Loucy (cell line): ENCODE measurements at regions not wholly inside any gene's neighbourhood (a gene's known extent, or its start where the extent isn't known, plus 50 kb on each side); places are given as distances from the start of the nearest gene placed in this dataset.

Experiments used
- EZH2phosphoT487 ChIP-seq: fragments of 200-600 bp; IDR thresholded peaks from 2 replicates; pipeline ENCODE4 v1.6.1; 2018; ENCODE audit warnings: antibody characterized with exemption, mild to moderate bottlenecking, moderate library complexity, borderline replicate concordance
- TF ChIP-seq, protein P1 (sequence below): fragments of 200-600 bp; sonication (generic); conservative IDR thresholded peaks from 2 replicates; pipeline ENCODE4 v1.5.1; 2014; ENCODE audit warnings: mild to moderate bottlenecking, antibody characterized with exemption, low read length

DNA sequence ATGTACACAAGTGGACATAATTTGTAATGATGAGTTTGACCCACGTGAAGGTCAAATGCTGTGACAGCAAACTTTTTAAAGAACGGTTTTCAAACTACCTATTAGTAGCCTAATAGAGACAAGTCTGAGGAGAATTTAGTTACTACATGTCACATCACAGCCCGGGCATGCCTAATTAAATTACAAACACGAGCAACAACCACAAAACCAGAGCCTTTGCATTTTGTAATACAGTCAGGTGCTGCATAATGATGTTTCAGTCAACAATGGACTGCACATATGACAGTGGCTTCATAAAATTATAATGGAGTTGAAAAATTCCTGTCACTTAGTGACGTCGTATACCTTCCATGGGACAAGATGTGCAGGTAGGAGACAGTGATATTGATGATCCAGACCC, 274.5 kb downstream of the DACT1 start:
- TF ChIP-seq, protein P1, sequence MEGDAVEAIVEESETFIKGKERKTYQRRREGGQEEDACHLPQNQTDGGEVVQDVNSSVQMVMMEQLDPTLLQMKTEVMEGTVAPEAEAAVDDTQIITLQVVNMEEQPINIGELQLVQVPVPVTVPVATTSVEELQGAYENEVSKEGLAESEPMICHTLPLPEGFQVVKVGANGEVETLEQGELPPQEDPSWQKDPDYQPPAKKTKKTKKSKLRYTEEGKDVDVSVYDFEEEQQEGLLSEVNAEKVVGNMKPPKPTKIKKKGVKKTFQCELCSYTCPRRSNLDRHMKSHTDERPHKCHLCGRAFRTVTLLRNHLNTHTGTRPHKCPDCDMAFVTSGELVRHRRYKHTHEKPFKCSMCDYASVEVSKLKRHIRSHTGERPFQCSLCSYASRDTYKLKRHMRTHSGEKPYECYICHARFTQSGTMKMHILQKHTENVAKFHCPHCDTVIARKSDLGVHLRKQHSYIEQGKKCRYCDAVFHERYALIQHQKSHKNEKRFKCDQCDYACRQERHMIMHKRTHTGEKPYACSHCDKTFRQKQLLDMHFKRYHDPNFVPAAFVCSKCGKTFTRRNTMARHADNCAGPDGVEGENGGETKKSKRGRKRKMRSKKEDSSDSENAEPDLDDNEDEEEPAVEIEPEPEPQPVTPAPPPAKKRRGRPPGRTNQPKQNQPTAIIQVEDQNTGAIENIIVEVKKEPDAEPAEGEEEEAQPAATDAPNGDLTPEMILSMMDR: no peak
- TF ChIP-seq EZH2phosphoT487: no peak
